GM12891 (cell line): ENCODE measurements at regions not wholly inside any gene's neighbourhood (a gene's known extent, or its start where the extent isn't known, plus 50 kb on each side); places are given as distances from the start of the nearest gene placed in this dataset.

Experiments used
- PAX5 ChIP-seq: IDR thresholded peaks from 2 replicates; pipeline ENCODE4 v1.6.1; 2011; ENCODE audit warnings: low read length, moderate library complexity, mild to moderate bottlenecking; ENCODE audit not compliant: insufficient read depth, severe bottlenecking
- POLR2A ChIP-seq: IDR thresholded peaks from 2 replicates; pipeline ENCODE4 v1.6.1; 2011; ENCODE audit warnings: low read depth, low read length, control low read depth
- POLR2AphosphoS5 ChIP-seq: IDR thresholded peaks from 2 replicates; pipeline ENCODE4 v1.6.1; 2011; ENCODE audit warnings: low read depth, low read length, control low read depth
- TAF1 ChIP-seq: IDR thresholded peaks from 2 replicates; pipeline ENCODE4 v1.6.1; 2011; ENCODE audit warnings: low read depth, low read length, control low read depth

DNA sequence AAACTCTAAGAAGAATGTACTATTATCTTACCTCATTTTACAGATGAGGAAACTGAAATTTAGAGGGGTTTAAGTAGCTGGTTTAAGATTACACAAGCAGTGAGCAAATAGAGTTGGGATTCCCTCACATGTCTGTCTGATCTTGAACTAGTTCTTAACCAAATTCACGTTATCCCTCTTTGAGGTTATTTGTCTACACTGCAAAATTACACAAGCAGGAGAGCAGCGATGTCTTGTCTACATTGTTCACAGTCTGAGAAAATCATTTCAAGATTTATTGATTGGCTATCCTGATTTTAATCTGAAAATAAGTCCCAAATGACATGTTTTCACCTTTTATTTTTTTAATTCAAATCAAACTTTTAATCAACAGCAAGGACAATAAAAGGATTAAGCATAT, 56.9 kb downstream of the SOX9 start:
- no peak for TF ChIP-seq POLR2AphosphoS5
- TF ChIP-seq POLR2A = no peak
- TF ChIP-seq PAX5 = no peak
- TF ChIP-seq TAF1 = no peak
